Fibroblast of lung (primary cell): ENCODE measurements at regions not wholly inside any gene's neighbourhood (a gene's known extent, or its start where the extent isn't known, plus 50 kb on each side); places are given as distances from the start of the nearest gene placed in this dataset.
A peak's percentile ranks its signal among the peaks of the same experiment; 100 is the strongest.

Source experiments
- DNase-seq, 2 donors: peaks; one replicate each; pipeline versions ENCODE4 v3.0.0 to v3.0.0-alpha.2; 2010; ENCODE audit warnings: low read depth in 2 of 2
- H2AFZ ChIP-seq: 2 replicates; pipeline ENCODE4 v1.5.1; 2012; ENCODE audit warnings: low read length, control low read depth, inconsistent platforms
- H3K27ac ChIP-seq: 2 replicates; pipeline ENCODE4 v1.5.1; 2011; ENCODE audit warnings: low read length, control low read depth; ENCODE audit not compliant: insufficient read depth
- H3K27me3 ChIP-seq: 2 replicates; pipeline ENCODE4 v1.5.1; 2011; ENCODE audit warnings: mild to moderate bottlenecking, low read length; ENCODE audit not compliant: control insufficient read depth, insufficient read depth
- H3K36me3 ChIP-seq: 2 replicates; pipeline ENCODE4 v1.5.1; 2011; ENCODE audit warnings: low read length; ENCODE audit not compliant: control insufficient read depth, insufficient read depth
- H3K4me1 ChIP-seq: 2 replicates; pipeline ENCODE4 v1.5.1; 2011; ENCODE audit warnings: low read length; ENCODE audit not compliant: control insufficient read depth, insufficient read depth; ENCODE audit errors: extremely low read depth
- H3K4me2 ChIP-seq: 2 replicates; pipeline ENCODE4 v1.5.1; 2011; ENCODE audit warnings: low read length, control low read depth; ENCODE audit not compliant: insufficient read depth; ENCODE audit errors: extremely low read depth
- H3K4me3 ChIP-seq, 4 experiments: fragments of 200-600 bp in 1 of 4; sonication (generic) in 1 of 4; replicated peaks in 1 of 4; 2 replicates each; pipeline ENCODE4 v1.5.1; 2011 to 2016; ENCODE audit warnings: low read length in 4 of 4, low read depth in 3 of 4, mild to moderate bottlenecking in 3 of 4, control low read depth in 2 of 4, inconsistent platforms in 1 of 4, mixed read lengths in 1 of 4; ENCODE audit not compliant: insufficient read depth in 1 of 4; ENCODE audit errors: control extremely low read depth in 1 of 4
- H3K79me2 ChIP-seq: 2 replicates; pipeline ENCODE4 v1.5.1; 2012; ENCODE audit warnings: mild to moderate bottlenecking, low read length, inconsistent platforms; ENCODE audit not compliant: control insufficient read depth, insufficient read depth
- H3K9ac ChIP-seq: 2 replicates; pipeline ENCODE4 v1.5.1; 2011; ENCODE audit warnings: mild to moderate bottlenecking, low read length, control low read depth; ENCODE audit not compliant: insufficient read depth
- H3K9me3 ChIP-seq: 2 replicates; pipeline ENCODE4 v1.5.1; 2012; ENCODE audit warnings: low read depth, low read length; ENCODE audit not compliant: control insufficient read depth, insufficient read depth
- H4K20me1 ChIP-seq: 2 replicates; pipeline ENCODE4 v1.5.1; 2011; ENCODE audit warnings: low read length; ENCODE audit not compliant: control insufficient read depth, insufficient read depth; ENCODE audit errors: extremely low read depth
- EZH2 ChIP-seq: IDR thresholded peaks from 2 replicates; pipeline ENCODE4 v1.5.1; 2012; ENCODE audit warnings: low read length, control low read depth, mild to moderate bottlenecking; ENCODE audit errors: missing control alignments
- TF ChIP-seq, protein P1 (sequence below), 2 donors: IDR thresholded peaks in 1 of 2; conservative IDR thresholded peaks in 1 of 2; 1 replicate in 1 of 2; 2 replicates in 1 of 2; pipeline ENCODE4 v1.5.1; 2011 to 2012; ENCODE audit warnings: low read length in 2 of 2, control low read depth in 1 of 2, inconsistent platforms in 1 of 2, low read depth in 1 of 2, mild to moderate bottlenecking in 1 of 2

DNA sequence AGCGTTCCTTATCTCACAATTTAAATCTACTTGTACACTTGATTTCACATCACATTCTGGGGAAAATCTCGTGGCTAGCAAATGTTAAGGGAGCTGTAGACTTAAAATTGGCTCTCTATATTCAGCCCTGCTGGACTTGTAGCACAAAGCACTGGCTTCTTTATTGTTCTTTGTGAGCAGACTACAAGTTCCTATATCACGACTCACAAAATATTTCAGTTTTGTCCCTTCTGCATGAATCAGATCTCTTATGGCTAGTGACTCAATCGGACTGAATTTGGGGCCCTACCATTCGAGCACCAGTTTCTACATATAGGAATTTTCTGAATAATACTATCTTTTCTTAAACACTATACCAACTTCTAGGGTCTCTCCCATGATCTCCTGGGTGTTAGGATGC, 390.1 kb downstream of the ADAM29 start:
- no peaks in the 10 kb centered on the region for H3K36me3 ChIP-seq
- TF ChIP-seq, protein P1, sequence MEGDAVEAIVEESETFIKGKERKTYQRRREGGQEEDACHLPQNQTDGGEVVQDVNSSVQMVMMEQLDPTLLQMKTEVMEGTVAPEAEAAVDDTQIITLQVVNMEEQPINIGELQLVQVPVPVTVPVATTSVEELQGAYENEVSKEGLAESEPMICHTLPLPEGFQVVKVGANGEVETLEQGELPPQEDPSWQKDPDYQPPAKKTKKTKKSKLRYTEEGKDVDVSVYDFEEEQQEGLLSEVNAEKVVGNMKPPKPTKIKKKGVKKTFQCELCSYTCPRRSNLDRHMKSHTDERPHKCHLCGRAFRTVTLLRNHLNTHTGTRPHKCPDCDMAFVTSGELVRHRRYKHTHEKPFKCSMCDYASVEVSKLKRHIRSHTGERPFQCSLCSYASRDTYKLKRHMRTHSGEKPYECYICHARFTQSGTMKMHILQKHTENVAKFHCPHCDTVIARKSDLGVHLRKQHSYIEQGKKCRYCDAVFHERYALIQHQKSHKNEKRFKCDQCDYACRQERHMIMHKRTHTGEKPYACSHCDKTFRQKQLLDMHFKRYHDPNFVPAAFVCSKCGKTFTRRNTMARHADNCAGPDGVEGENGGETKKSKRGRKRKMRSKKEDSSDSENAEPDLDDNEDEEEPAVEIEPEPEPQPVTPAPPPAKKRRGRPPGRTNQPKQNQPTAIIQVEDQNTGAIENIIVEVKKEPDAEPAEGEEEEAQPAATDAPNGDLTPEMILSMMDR (conservative IDR thresholded peaks at IDR 0.05 in 1 of 2, IDR thresholded peaks at IDR 0.05 in 1 of 2; ENCODE audit: low read depth in 1 of 2, low read length in 2 of 2) = no peak
- peak; percentile 12 to 58 for DNase-seq
- peaks cover 3% of the 10 kb centered on the region for H3K4me1 ChIP-seq
- no peaks in the 10 kb centered on the region for H3K79me2 ChIP-seq
- no peaks in the 10 kb centered on the region for H3K9me3 ChIP-seq
- H3K9ac ChIP-seq = no peak overlapping the region
- no peak overlapping the region for H3K4me3 ChIP-seq
- no peak overlapping the region for H3K4me2 ChIP-seq
- H2AFZ ChIP-seq = peak overlapping the region; percentile 35
- H3K27ac ChIP-seq = peak overlapping the region; percentile 27
- no peaks in the 10 kb centered on the region for H3K27me3 ChIP-seq
- H4K20me1 ChIP-seq = no peaks in the 10 kb centered on the region

DNA sequence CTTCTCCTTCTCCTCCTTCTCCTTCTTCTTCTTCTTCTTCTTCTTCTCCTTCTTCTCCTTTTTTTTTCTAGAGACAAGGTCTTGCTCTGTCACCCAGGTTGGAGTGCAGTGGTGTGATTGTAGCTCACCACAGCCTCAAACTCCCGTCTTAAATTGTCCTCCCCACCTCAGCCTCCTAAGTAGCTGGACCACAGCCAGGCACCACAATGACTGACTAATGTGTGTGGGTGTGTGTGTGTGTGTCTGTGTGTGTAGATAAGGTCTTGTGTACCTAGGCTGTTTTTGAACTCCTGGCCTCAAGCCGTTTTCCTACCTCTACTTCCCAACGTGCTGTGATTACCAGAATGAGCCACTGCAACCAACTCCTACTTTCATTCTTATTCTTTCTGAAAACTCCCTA, 390.9 kb downstream of the ADAM29 start:
- Histone ChIP-seq H4K20me1 (no peaks in the 10 kb centered on the region), H2AFZ (no peak overlapping the region)

DNA sequence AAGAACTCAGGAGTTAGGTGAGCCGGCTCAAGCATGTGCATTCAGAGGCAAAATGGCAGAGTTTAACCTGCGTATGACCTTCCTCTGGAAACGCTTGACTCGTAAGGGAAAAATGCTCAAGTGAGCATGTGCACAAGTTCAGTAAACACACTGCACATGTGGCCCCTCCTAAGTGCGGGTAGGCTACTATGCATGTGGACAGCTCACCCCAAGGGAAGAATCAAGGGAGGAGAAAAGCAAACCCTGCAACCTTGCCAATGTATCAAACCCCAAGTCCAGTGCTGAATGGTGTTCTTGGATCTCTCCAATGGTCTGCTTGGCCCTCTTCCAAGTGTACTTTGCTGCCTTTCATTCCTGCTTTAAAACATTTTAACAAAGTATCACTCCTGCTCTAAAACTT, 407.1 kb downstream of the ADAM29 start:
- Histone ChIP-seq H4K20me1 (no peaks in the 10 kb centered on the region), H3K27me3 (no peaks in the 10 kb centered on the region), H3K4me2 (no peak overlapping the region), H3K36me3 (no peaks in the 10 kb centered on the region), H2AFZ (no peak overlapping the region), H3K4me1 (no peaks in the 10 kb centered on the region), H3K79me2 (no peaks in the 10 kb centered on the region), H3K9ac (no peak overlapping the region), H3K27ac (no peak overlapping the region), H3K9me3 (no peaks in the 10 kb centered on the region), H3K4me3 (no peak overlapping the region)
- TF ChIP-seq, protein P1 (conservative IDR thresholded peaks at IDR 0.05 in 1 of 2, IDR thresholded peaks at IDR 0.05 in 1 of 2; ENCODE audit: low read depth in 1 of 2, low read length in 2 of 2) = no peak
- no peak for TF ChIP-seq EZH2
- peak in 1 of 2 donors; percentile 42 for DNase-seq

More for the DNA sequence above, 390.9 kb downstream of the ADAM29 start:
- H3K9me3 ChIP-seq = no peaks in the 10 kb centered on the region
- no peak overlapping the region for H3K4me3 ChIP-seq
- H3K4me1 ChIP-seq = peaks cover 3% of the 10 kb centered on the region
- no peak overlapping the region for H3K4me2 ChIP-seq
- DNase-seq = peak in 1 of 2 donors; percentile 35
- no peaks in the 10 kb centered on the region for H3K79me2 ChIP-seq
- no peaks in the 10 kb centered on the region for H3K27me3 ChIP-seq
- TF ChIP-seq EZH2 = no peak
- TF ChIP-seq, protein P1 (conservative IDR thresholded peaks at IDR 0.05 in 1 of 2, IDR thresholded peaks at IDR 0.05 in 1 of 2; ENCODE audit: low read depth in 1 of 2, low read length in 2 of 2) = no peak
- H3K36me3 ChIP-seq = no peaks in the 10 kb centered on the region
- H3K27ac ChIP-seq = no peak overlapping the region
- H3K9ac ChIP-seq = no peak overlapping the region
